ENCODE measurements at regions not wholly inside any gene's neighbourhood (a gene's known extent, or its start where the extent isn't known, plus 50 kb on each side); places are given as distances from the start of the nearest gene placed in this dataset.
"Not testable (repeated sequence)": the region's sequence is repeated elsewhere in the genome, so short reads cannot be mapped to it uniquely, and the experiment has no call there.

- no CpG with 5 or more reads among the region's 34 CpGs for WGBS, 2 donors (ENCODE audit: extremely low coverage in 2 of 2, insufficient read length in 2 of 2, insufficient replicate concordance in 1 of 2)
- DNase-seq (ENCODE audit: low spot score); H3K4me3 ChIP-seq (ENCODE audit: low read length in 2 of 2); H3K18ac ChIP-seq (ENCODE audit: low read length); H2BK120ac ChIP-seq (ENCODE audit: low read depth, low read length); H4K8ac ChIP-seq (ENCODE audit: low read depth, low read length); H2BK5ac ChIP-seq (ENCODE audit: low read length); H3K9ac ChIP-seq (ENCODE audit: low read depth, low read length, poor library complexity); H3K79me1 ChIP-seq (ENCODE audit: low read depth, low read length); H3K23ac ChIP-seq (ENCODE audit: low read depth, low read length, poor library complexity); H3K14ac ChIP-seq (ENCODE audit: low read length); H2BK12ac ChIP-seq (ENCODE audit: low read length); H3K4ac ChIP-seq (ENCODE audit: low read length); H4K91ac ChIP-seq (ENCODE audit: low read depth, low read length, poor library complexity); H2BK15ac ChIP-seq (ENCODE audit: low read length); H3K27ac ChIP-seq (replicated peaks; ENCODE audit: low read length); H2AFZ ChIP-seq (ENCODE audit: low read length); H2AK5ac ChIP-seq (ENCODE audit: low read depth, low read length); H3K9me3 ChIP-seq (replicated peaks in 1 of 2; ENCODE audit: control insufficient read depth in 2 of 2, insufficient read depth in 1 of 2, low read depth in 1 of 2, low read length in 2 of 2); H3K4me1 ChIP-seq (ENCODE audit: control insufficient read depth in 2 of 2, insufficient read depth in 1 of 2, low read depth in 1 of 2, low read length in 2 of 2); H3K36me3 ChIP-seq (replicated peaks in 1 of 2; ENCODE audit: control insufficient read depth in 2 of 2, insufficient read depth in 2 of 2, low read length in 2 of 2); H3K27me3 ChIP-seq (ENCODE audit: control insufficient read depth in 3 of 3, insufficient read depth in 3 of 3, low read depth in 1 of 3, low read length in 3 of 3): not testable (repeated sequence)
- peak overlapping the region; percentile 11 for H3K4me2 ChIP-seq (ENCODE audit: insufficient read depth, low read length, poor library complexity, severe bottlenecking)
These were observed 1049.6 kb downstream of the CDH11 start for GRCh38 chr16:64072131-64072730.

GRCh38 chr16:64065523-64065922 is 1056.3 kb downstream of the CDH11 start:
- H3K14ac ChIP-seq (ENCODE audit: low read length): no peak overlapping the region
- no peaks in the 10 kb centered on the region for H3K9me3 ChIP-seq (replicated peaks in 1 of 2; ENCODE audit: control insufficient read depth in 2 of 2, insufficient read depth in 1 of 2, low read depth in 1 of 2, low read length in 2 of 2)
- H3K18ac ChIP-seq (ENCODE audit: low read length): no peak overlapping the region
- no peak overlapping the region for H2AK5ac ChIP-seq (ENCODE audit: low read depth, low read length)
- H3K9ac ChIP-seq (ENCODE audit: low read depth, low read length, poor library complexity): no peak overlapping the region
- no peak overlapping the region for H4K91ac ChIP-seq (ENCODE audit: low read depth, low read length, poor library complexity)
- no peak overlapping the region for H4K8ac ChIP-seq (ENCODE audit: low read depth, low read length)
- no peak overlapping the region for H3K4ac ChIP-seq (ENCODE audit: low read length)
- H2BK15ac ChIP-seq (ENCODE audit: low read length): no peak overlapping the region
- H3K23ac ChIP-seq (ENCODE audit: low read depth, low read length, poor library complexity): no peak overlapping the region
- H3K27me3 ChIP-seq (ENCODE audit: control insufficient read depth in 3 of 3, insufficient read depth in 3 of 3, low read depth in 1 of 3, low read length in 3 of 3): no peaks in the 10 kb centered on the region
- no peaks in the 10 kb centered on the region for H3K36me3 ChIP-seq (replicated peaks in 1 of 2; ENCODE audit: control insufficient read depth in 2 of 2, insufficient read depth in 2 of 2, low read length in 2 of 2)
- H2BK5ac ChIP-seq (ENCODE audit: low read length): no peak overlapping the region
- no peak overlapping the region for H2BK120ac ChIP-seq (ENCODE audit: low read depth, low read length)
- no peak overlapping the region for H3K4me3 ChIP-seq (ENCODE audit: low read length in 2 of 2)
- H2BK12ac ChIP-seq (ENCODE audit: low read length): no peak overlapping the region
- no peaks in the 10 kb centered on the region for H3K79me1 ChIP-seq (ENCODE audit: low read depth, low read length)
- H3K4me1 ChIP-seq (ENCODE audit: control insufficient read depth in 2 of 2, insufficient read depth in 1 of 2, low read depth in 1 of 2, low read length in 2 of 2): no peaks in the 10 kb centered on the region
- H2AFZ ChIP-seq (ENCODE audit: low read length): no peak overlapping the region
- no peak for DNase-seq (ENCODE audit: low spot score)
- WGBS, 2 donors (ENCODE audit: extremely low coverage in 2 of 2, insufficient read length in 2 of 2, insufficient replicate concordance in 1 of 2): no CpG with 5 or more reads among the region's 1 CpG
- no peak overlapping the region for H3K27ac ChIP-seq (replicated peaks; ENCODE audit: low read length)
- no peak overlapping the region for H3K4me2 ChIP-seq (ENCODE audit: insufficient read depth, low read length, poor library complexity, severe bottlenecking)

- Histone ChIP-seq H2BK12ac (ENCODE audit: low read length) (no peak overlapping the region), H2BK15ac (ENCODE audit: low read length) (no peak overlapping the region), H2BK5ac (ENCODE audit: low read length) (no peak overlapping the region), H3K27ac (replicated peaks; ENCODE audit: low read length) (no peak overlapping the region), H3K4me2 (ENCODE audit: insufficient read depth, low read length, poor library complexity, severe bottlenecking) (no peak overlapping the region), H3K9ac (ENCODE audit: low read depth, low read length, poor library complexity) (no peak overlapping the region), H3K9me3 (replicated peaks in 1 of 2; ENCODE audit: control insufficient read depth in 2 of 2, insufficient read depth in 1 of 2, low read depth in 1 of 2, low read length in 2 of 2) (no peaks in the 10 kb centered on the region), H3K4ac (ENCODE audit: low read length) (no peak overlapping the region), H3K79me1 (ENCODE audit: low read depth, low read length) (no peaks in the 10 kb centered on the region), H2BK120ac (ENCODE audit: low read depth, low read length) (no peak overlapping the region), H3K23ac (ENCODE audit: low read depth, low read length, poor library complexity) (no peak overlapping the region), H3K36me3 (replicated peaks in 1 of 2; ENCODE audit: control insufficient read depth in 2 of 2, insufficient read depth in 2 of 2, low read length in 2 of 2) (no peaks in the 10 kb centered on the region), H2AFZ (ENCODE audit: low read length) (no peak overlapping the region), H3K4me3 (ENCODE audit: low read length in 2 of 2) (no peak overlapping the region), H4K8ac (ENCODE audit: low read depth, low read length) (no peak overlapping the region), H2AK5ac (ENCODE audit: low read depth, low read length) (no peak overlapping the region), H3K4me1 (ENCODE audit: control insufficient read depth in 2 of 2, insufficient read depth in 1 of 2, low read depth in 1 of 2, low read length in 2 of 2) (no peaks in the 10 kb centered on the region), H3K14ac (ENCODE audit: low read length) (no peak overlapping the region), H3K18ac (ENCODE audit: low read length) (no peak overlapping the region), H4K91ac (ENCODE audit: low read depth, low read length, poor library complexity) (no peak overlapping the region), H3K27me3 (ENCODE audit: control insufficient read depth in 3 of 3, insufficient read depth in 3 of 3, low read depth in 1 of 3, low read length in 3 of 3) (no peaks in the 10 kb centered on the region)
- no CpG with 5 or more reads among the region's 1 CpG for WGBS, 2 donors (ENCODE audit: extremely low coverage in 2 of 2, insufficient read length in 2 of 2, insufficient replicate concordance in 1 of 2)
- no peak for DNase-seq (ENCODE audit: low spot score)
These were observed 1060.2 kb downstream of the CDH11 start for GRCh38 chr16:64061621-64062020.

GRCh38 chr16:64060631-64061030 is 1061.2 kb downstream of the CDH11 start:
- no peak overlapping the region for H3K27ac ChIP-seq (replicated peaks; ENCODE audit: low read length)
- no peak overlapping the region for H2BK120ac ChIP-seq (ENCODE audit: low read depth, low read length)
- no peak overlapping the region for H2BK5ac ChIP-seq (ENCODE audit: low read length)
- H3K4me2 ChIP-seq (ENCODE audit: insufficient read depth, low read length, poor library complexity, severe bottlenecking): no peak overlapping the region
- H3K18ac ChIP-seq (ENCODE audit: low read length): no peak overlapping the region
- no peaks in the 10 kb centered on the region for H3K27me3 ChIP-seq (ENCODE audit: control insufficient read depth in 3 of 3, insufficient read depth in 3 of 3, low read depth in 1 of 3, low read length in 3 of 3)
- no peak overlapping the region for H3K9ac ChIP-seq (ENCODE audit: low read depth, low read length, poor library complexity)
- no CpG with 5 or more reads among the region's 3 CpGs for WGBS, 2 donors (ENCODE audit: extremely low coverage in 2 of 2, insufficient read length in 2 of 2, insufficient replicate concordance in 1 of 2)
- no peak overlapping the region for H3K4ac ChIP-seq (ENCODE audit: low read length)
- no peaks in the 10 kb centered on the region for H3K36me3 ChIP-seq (replicated peaks in 1 of 2; ENCODE audit: control insufficient read depth in 2 of 2, insufficient read depth in 2 of 2, low read length in 2 of 2)
- no peak for DNase-seq (ENCODE audit: low spot score)
- H3K14ac ChIP-seq (ENCODE audit: low read length): no peak overlapping the region
- no peaks in the 10 kb centered on the region for H3K79me1 ChIP-seq (ENCODE audit: low read depth, low read length)
- H3K9me3 ChIP-seq (replicated peaks in 1 of 2; ENCODE audit: control insufficient read depth in 2 of 2, insufficient read depth in 1 of 2, low read depth in 1 of 2, low read length in 2 of 2): no peaks in the 10 kb centered on the region
- H4K8ac ChIP-seq (ENCODE audit: low read depth, low read length): no peak overlapping the region
- no peaks in the 10 kb centered on the region for H3K4me1 ChIP-seq (ENCODE audit: control insufficient read depth in 2 of 2, insufficient read depth in 1 of 2, low read depth in 1 of 2, low read length in 2 of 2)
- no peak overlapping the region for H3K4me3 ChIP-seq (ENCODE audit: low read length in 2 of 2)
- H3K23ac ChIP-seq (ENCODE audit: low read depth, low read length, poor library complexity): no peak overlapping the region
- H2AK5ac ChIP-seq (ENCODE audit: low read depth, low read length): no peak overlapping the region
- H2BK15ac ChIP-seq (ENCODE audit: low read length): no peak overlapping the region
- no peak overlapping the region for H4K91ac ChIP-seq (ENCODE audit: low read depth, low read length, poor library complexity)
- H2AFZ ChIP-seq (ENCODE audit: low read length): no peak overlapping the region
- no peak overlapping the region for H2BK12ac ChIP-seq (ENCODE audit: low read length)
